ENCODE measurements at regions not wholly inside any gene's neighbourhood (a gene's known extent, or its start where the extent isn't known, plus 50 kb on each side); places are given as distances from the start of the nearest gene placed in this dataset.
A peak's percentile ranks its signal among the peaks of the same experiment; 100 is the strongest.

DNA sequence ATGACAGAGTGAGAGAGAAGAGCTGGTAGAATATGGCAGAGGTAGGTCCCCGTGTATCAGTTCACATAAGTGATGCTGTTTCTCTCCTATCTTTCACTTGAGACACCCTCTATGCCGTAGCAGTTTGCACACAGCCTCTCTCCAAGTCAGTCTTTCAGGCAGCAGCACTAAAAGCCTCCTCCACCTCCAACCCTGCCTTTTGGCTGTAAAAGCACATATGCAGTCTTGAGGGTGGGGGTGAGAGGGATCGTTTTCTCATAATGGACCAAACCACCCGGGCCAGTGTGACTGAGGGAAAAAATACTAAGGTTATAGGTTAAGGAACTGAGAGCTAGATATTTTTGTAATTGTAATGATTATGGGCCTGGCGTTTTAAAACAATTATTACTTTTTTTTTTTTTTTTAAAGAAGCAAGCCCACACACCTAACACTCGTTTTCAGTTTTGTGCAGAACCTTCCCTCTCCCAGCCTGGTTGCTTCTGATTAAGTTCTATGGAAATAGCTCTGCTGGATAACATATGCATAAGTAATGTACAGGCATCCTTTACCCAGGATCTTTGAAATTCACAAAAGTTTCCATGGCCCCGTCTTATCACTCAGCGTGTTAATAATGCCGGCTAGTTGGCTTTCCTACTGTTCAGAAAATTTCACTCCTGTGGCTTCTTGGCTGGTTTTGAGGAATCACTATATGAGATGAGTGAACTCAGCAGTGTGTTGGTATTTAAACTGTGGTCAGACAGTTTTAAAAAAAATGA is 112.2 kb upstream of the MEIS1 start:
- intact Hi-C loops (cut with micrococcal nuclease) = no loop called here
- no peak for DNase-seq
- no peak for ATAC-seq

DNA sequence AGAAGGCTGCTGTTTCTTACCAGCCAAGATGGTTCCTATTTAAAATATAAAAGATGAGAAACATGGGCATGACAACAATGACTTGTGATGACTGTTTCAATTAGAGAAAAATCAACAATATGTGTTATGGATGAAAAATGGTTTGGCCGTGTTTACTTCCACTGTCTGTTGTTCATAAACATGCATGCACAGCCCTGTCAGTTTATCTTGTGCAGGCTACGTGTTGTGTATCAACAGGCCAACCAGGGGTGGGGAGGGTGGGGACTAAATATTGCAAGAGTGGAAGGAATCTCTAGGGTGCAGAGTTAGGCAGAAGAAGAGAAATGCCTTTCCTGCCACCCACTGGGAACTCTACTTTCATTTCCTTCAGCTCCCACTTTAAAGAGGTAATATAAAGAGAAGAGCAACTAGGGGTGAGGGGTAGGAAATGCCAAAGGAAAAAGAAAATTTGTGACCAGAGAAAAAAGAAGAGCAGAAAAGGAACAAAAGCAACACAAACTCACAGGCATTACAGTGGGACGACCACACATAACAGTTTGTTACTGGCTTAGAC is 116.8 kb upstream of the MEIS1 start:
- no peak for ATAC-seq
- intact Hi-C loops (cut with micrococcal nuclease) = no loop called here
- DNase-seq = no peak

GRCh38 chr2:66317268-66317890 is 117.5 kb upstream of the MEIS1 start:
- intact Hi-C loops (cut with micrococcal nuclease) = no loop called here
- no peak for DNase-seq
- ATAC-seq = no peak

GRCh38 chr2:66306483-66306882 is 128.4 kb upstream of the MEIS1 start:
- DNase-seq (no peak), ATAC-seq (no peak)
- intact Hi-C loops (cut with micrococcal nuclease) = no loop called here

- ATAC-seq = peak; percentile 76
- intact Hi-C loops (cut with micrococcal nuclease) = no loop called here
- DNase-seq = peak; percentile 79
Observed at GRCh38 chr2:66305718-66306117, 129.2 kb upstream of the MEIS1 start.

- intact Hi-C loops (cut with micrococcal nuclease) = no loop called here
- DNase-seq = no peak
- ATAC-seq = no peak
Observed at GRCh38 chr2:66303471-66303870, 131.5 kb upstream of the MEIS1 start.

DNA sequence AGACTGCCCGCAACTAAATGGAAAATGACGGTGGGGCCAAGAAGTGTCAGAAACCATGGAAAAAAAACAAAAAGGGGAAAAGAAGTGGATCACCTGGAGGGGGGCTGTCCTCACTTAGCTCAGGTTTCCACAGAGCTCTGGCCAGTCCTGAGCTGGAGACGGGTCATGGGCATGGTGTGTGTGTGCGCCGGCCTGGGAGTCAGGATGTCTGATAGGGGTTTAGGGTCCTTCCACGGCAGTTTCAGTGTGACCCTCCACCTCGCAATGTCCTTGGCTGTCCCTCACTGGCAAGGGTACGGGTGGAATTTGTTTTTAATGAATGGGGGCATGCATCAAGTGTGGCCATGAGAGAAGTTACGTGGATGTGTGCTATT is 133.2 kb upstream of the MEIS1 start:
- intact Hi-C loops (cut with micrococcal nuclease) = no loop called here
- DNase-seq (peak; percentile 25), ATAC-seq (peak; percentile 19)

- DNase-seq = peak; percentile 71
- intact Hi-C loops (cut with micrococcal nuclease) = no loop called here
- peak; percentile 92 for ATAC-seq
Observed at GRCh38 chr2:66301022-66301766, 133.7 kb upstream of the MEIS1 start.

DNA sequence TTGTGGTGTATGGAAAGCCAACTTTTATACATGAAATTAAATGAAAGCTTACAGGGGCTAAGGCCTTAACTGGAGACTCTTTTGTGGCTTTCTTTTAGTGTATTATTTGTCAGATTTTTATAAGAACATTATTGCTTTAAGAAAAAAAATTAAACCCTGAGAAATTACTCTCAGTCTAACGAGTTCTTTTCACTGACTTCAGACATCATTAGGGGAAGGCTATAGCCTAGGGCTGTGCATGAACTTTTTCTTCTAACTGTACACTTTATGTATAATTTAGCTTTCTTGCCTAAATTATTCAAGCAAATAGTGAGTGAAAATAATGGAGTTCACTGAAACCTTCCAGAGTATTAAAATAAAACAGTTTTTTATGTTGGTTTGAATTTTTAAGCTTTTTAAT is 151.1 kb upstream of the MEIS1 start:
- ATAC-seq (no peak), DNase-seq (no peak)

GRCh38 chr2:66281980-66282379 is 152.9 kb upstream of the MEIS1 start:
- intact Hi-C loops (cut with micrococcal nuclease) = no loop called here
- ATAC-seq (no peak), DNase-seq (no peak)

More for the DNA sequence above, 151.1 kb upstream of the MEIS1 start:
- intact Hi-C loops (cut with micrococcal nuclease) = no loop called here

DNA sequence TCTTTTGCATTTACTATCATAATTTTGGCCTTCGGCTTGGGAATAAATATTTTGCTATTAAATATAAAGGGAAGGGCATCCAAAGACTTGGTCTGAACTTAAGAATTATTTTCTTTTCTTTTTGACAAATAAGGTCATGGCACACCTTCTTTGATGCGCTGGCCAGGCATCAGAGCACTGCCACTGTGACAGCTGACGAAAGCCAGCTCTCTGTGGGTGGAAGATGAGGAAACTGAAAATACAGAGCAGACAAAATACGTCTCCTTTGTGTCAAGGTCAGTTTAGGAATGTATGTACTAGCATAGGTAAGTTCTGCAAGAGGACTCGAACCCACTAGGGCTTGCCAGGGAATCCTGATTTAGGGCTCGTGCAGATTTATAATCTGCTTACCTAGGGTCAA is 155.9 kb upstream of the MEIS1 start:
- intact Hi-C loops (cut with micrococcal nuclease) = no loop called here
- ATAC-seq (no peak), DNase-seq (no peak)

DNA sequence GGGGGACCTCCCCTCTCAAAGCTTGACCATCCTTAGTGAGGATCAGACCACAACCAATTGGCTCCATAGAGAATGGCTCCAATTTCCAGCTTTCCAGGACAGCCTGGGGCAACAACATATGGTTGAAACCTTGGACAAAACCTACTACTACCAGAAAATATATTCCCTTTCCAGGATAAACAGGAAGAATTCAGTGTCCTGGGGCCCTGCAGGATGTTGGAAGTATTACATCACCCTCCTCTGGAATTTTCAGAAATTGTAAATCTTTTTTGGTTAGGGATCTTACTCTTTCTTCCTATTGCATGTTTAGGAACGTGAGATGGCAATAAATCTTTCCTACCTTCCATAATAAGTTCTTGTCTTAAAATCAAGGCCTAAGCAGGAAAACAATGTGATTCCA is 158.9 kb upstream of the MEIS1 start:
- DNase-seq = no peak
- intact Hi-C loops (cut with micrococcal nuclease) = no loop called here
- no peak for ATAC-seq

GRCh38 chr2:66273933-66274490 is 160.9 kb upstream of the MEIS1 start:
- ATAC-seq (no peak), DNase-seq (no peak)
- intact Hi-C loops (cut with micrococcal nuclease) = no loop called here

- no peak for DNase-seq
- intact Hi-C loops (cut with micrococcal nuclease) = no loop called here
Observed at GRCh38 chr2:66272751-66273150, 162.2 kb upstream of the MEIS1 start.

DNA sequence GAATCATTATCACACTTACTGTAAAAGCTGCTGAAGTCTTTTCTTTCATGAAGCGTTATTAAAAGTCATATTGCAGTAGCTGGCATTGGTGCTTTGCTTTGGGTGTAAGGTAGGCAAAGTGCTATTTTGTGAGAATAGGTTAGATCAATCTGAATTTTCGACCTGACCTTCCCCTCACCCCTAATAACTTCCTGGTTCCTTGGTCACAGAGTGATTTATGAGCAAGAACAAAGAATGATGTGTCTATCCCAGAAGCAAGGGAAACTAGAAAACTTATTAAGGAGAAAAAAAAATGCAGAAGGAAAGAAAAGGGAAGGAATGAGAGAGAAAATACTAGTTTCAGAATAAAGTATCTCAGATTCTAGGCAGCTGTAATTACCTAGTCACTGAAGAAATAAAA is 163.1 kb upstream of the MEIS1 start:
- ATAC-seq (no peak), DNase-seq (no peak)
- intact Hi-C loops (cut with micrococcal nuclease) = no loop called here

More at GRCh38 chr2:66272751-66273150, 162.2 kb upstream of the MEIS1 start:
- no peak for ATAC-seq

GRCh38 chr2:66270247-66270646 is 164.7 kb upstream of the MEIS1 start:
- no peak for DNase-seq
- intact Hi-C loops (cut with micrococcal nuclease) = no loop called here
- no peak for ATAC-seq

DNA sequence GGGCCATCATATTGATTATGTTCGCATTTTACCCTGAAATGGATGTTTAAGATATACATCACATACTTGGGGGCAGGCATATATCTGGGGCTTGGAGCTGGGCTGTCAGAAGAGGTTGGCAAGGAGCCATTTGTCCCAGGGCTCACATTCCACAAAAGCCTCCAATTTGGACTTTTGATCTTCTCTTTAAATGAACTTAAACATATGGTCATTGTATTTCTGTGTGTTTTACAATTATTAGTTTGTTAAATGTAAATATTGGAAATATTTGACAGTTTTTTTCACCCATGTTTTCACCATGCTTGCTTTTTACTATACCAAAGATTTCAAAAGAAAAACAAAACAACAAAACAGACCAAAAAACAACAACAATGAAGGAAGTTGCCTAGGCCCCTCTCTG is 165.8 kb upstream of the MEIS1 start:
- ATAC-seq = no peak
- intact Hi-C loops (cut with micrococcal nuclease) = no loop called here
- no peak for DNase-seq

DNA sequence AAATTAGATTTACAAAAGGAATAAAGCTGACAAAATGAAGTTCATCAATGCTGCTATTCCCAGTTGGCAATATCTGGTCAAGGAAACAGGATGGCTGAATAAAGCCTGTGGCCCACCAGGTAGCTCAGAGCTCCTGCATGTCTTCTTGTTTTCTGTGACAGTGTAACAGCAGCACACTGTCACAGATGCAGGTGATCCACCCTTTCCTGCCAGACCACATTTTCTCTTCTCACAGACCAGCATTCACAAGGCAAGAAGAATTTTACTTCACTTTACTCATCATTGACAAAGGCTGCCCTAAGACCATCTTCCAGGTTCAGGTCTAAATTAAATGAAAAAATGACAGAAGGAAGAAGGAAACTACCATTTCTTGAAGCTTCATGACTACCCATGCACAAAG is 166.2 kb upstream of the MEIS1 start:
- intact Hi-C loops (cut with micrococcal nuclease) = no loop called here
- no peak for DNase-seq
- no peak for ATAC-seq

DNA sequence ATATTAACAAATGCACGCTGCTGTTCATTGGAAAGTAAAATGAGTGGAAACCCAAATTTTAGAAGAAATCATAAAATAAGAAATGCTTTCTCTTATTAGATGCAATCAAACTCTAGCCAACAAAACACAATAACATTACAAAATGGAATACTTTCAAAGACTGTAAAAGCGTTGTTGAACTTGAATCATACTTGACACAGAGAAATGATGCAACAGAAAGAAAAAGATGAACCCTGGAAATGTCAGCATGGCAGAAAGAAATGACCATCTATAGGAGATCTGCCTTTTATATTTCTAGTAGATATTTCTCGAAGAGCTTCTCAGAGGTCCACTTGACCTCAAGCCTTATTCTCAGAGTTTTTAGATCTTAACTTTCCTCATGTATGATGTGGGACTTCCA is 170.6 kb upstream of the MEIS1 start:
- intact Hi-C loops (cut with micrococcal nuclease) = no loop called here
- ATAC-seq (no peak), DNase-seq (no peak)

GRCh38 chr2:66255867-66256266 is 179.1 kb upstream of the MEIS1 start:
- no peak for DNase-seq
- intact Hi-C loops (cut with micrococcal nuclease) = no loop called here
- ATAC-seq = no peak

All from left ventricle myocardium superior (tissue), 1 donor.